PC-3 (cell line): ENCODE measurements at regions not wholly inside any gene's neighbourhood (a gene's known extent, or its start where the extent isn't known, plus 50 kb on each side); places are given as distances from the start of the nearest gene placed in this dataset.

Experiments
- ATAC-seq: fragments of 200-7000 bp; cut with Tn5 transposase; 2 replicates; pipeline ENCODE4 v1.9.1; 2020; ENCODE audit warnings: mild to moderate bottlenecking, moderate library complexity
- BruUV-seq: library from RNA; stranded (reverse); fragments of 400-500 nt; replicated peaks from 2 replicates; lab custom pipeline; 2021; lab: Mats Ljungman, UMichigan
- CTCF ChIA-PET: fragments of 300-600 bp; sonication (Branson Sonifier 250); formaldehyde crosslinking; loops from one replicate; lab custom pipeline; 2022; ENCODE audit warnings: antibody characterized with exemption; lab: Charles Lee
- POLR2A ChIA-PET: fragments of 300-600 bp; sonication (Branson Sonifier 250); formaldehyde crosslinking; loops from one replicate; lab custom pipeline; 2022; ENCODE audit warnings: antibody characterized with exemption; ENCODE audit not compliant: unreplicated experiment; lab: Charles Lee
- DNase-seq: peaks from one replicate; pipeline ENCODE4 v3.0.0-alpha.2; 2015
- H2AFZ ChIP-seq: fragments of 300-600 bp; sonication (generic); 2 replicates; pipeline ENCODE4 v1.6.0; 2016; ENCODE audit warnings: antibody characterized with exemption, low read length
- H3F3A ChIP-seq: fragments of 300-600 bp; sonication (generic); one replicate; pipeline ENCODE4 v1.6.0; 2017; ENCODE audit warnings: antibody characterized with exemption, low read length, control low read depth, mild to moderate bottlenecking; ENCODE audit not compliant: unreplicated experiment
- H3K27ac ChIP-seq: fragments of 300-600 bp; sonication (generic); 2 replicates; pipeline ENCODE4 v1.5.1; 2016; ENCODE audit warnings: mild to moderate bottlenecking, low read length
- H3K27me3 ChIP-seq: fragments of 300-600 bp; sonication (generic); 2 replicates; pipeline ENCODE4 v1.6.1; 2016; ENCODE audit warnings: low read length, mixed read lengths
- H3K36me3 ChIP-seq: fragments of 300-600 bp; sonication (generic); 2 replicates; pipeline ENCODE4 v1.6.1; 2016; ENCODE audit warnings: low read depth, mixed run types, low read length, mixed read lengths
- H3K4me1 ChIP-seq: fragments of 300-600 bp; sonication (generic); 2 replicates; pipeline ENCODE4 v1.5.1; 2016; ENCODE audit warnings: low read length; ENCODE audit not compliant: insufficient read depth
- H3K4me2 ChIP-seq: fragments of 300-600 bp; sonication (generic); 2 replicates; pipeline ENCODE4 v1.6.0; 2016; ENCODE audit warnings: low read length
- H3K4me3 ChIP-seq: fragments of 300-600 bp; sonication (generic); 2 replicates; pipeline ENCODE4 v1.5.1; 2016; ENCODE audit warnings: mild to moderate bottlenecking, low read length, mixed read lengths
- H3K79me2 ChIP-seq: fragments of 300-600 bp; sonication (generic); 2 replicates; pipeline ENCODE4 v1.6.1; 2017; ENCODE audit warnings: low read length, mixed read lengths
- H3K9ac ChIP-seq: fragments of 300-600 bp; sonication (generic); 2 replicates; pipeline ENCODE4 v1.6.0; 2016; ENCODE audit warnings: mild to moderate bottlenecking, low read length
- H3K9me2 ChIP-seq: fragments of 300-600 bp; sonication (generic); replicated peaks from 2 replicates; pipeline ENCODE4 v1.6.1; 2016; ENCODE audit warnings: mixed run types, low read length, mixed read lengths
- H3K9me3 ChIP-seq: fragments of 300-600 bp; sonication (generic); 2 replicates; pipeline ENCODE4 v1.6.1; 2016; ENCODE audit warnings: low read length, mixed read lengths
- H4K20me1 ChIP-seq: fragments of 300-600 bp; sonication (generic); 2 replicates; pipeline ENCODE4 v1.6.1; 2016; ENCODE audit warnings: low read length, mixed read lengths
- CTCF ChIP-seq: fragments of 300-600 bp; sonication (generic); conservative IDR thresholded peaks from 2 replicates; pipeline ENCODE4 v1.5.1; 2017; ENCODE audit warnings: antibody characterized with exemption, low read depth, mild to moderate bottlenecking, low read length
- EZH2 ChIP-seq: fragments of 300-600 bp; sonication (generic); IDR thresholded peaks from one replicate; pipeline ENCODE4 v1.6.1; 2017; ENCODE audit warnings: antibody characterized with exemption, mild to moderate bottlenecking, low read length; ENCODE audit not compliant: unreplicated experiment
- EZH2phosphoT487 ChIP-seq: fragments of 300-600 bp; sonication (generic); IDR thresholded peaks from 2 replicates; pipeline ENCODE4 v1.6.1; 2018; ENCODE audit warnings: mild to moderate bottlenecking, antibody characterized with exemption, low read length, borderline replicate concordance
- intact Hi-C: fragments of 100-400 bp; cut with micrococcal nuclease; formaldehyde crosslinking; loops from 2 replicates; pipeline ENCODE4 v1.9.0; 2023

- H3K27me3 ChIP-seq: no peaks in the 10 kb centered on the region
- H3K27ac ChIP-seq: no peak overlapping the region
- H3K4me2 ChIP-seq: no peak overlapping the region
- TF ChIP-seq CTCF (no peak), EZH2phosphoT487 (no peak), EZH2 (no peak)
- ChIA-PET POLR2A (no interaction called here), CTCF (no interaction called here)
- DNase-seq (no peak), ATAC-seq (no peak)
- no peak overlapping the region for H3K9ac ChIP-seq
- no peaks in the 10 kb centered on the region for H3K9me3 ChIP-seq
- H4K20me1 ChIP-seq: no peaks in the 10 kb centered on the region
- H3K9me2 ChIP-seq: no peaks in the 10 kb centered on the region
- no peak overlapping the region for H2AFZ ChIP-seq
- H3K4me1 ChIP-seq: peaks cover 18% of the 10 kb centered on the region
- intact Hi-C loops: no loop called here
- BruUV-seq: no TSS peak
- no peaks in the 10 kb centered on the region for H3F3A ChIP-seq
- H3K79me2 ChIP-seq: no peaks in the 10 kb centered on the region
- no peak overlapping the region for H3K4me3 ChIP-seq
- H3K36me3 ChIP-seq: no peaks in the 10 kb centered on the region
These were observed 198.9 kb downstream of the IPMK start for GRCh38 chr10:58068809-58069208.

- Histone ChIP-seq H3K27ac (no peak overlapping the region), H3K9me3 (no peaks in the 10 kb centered on the region), H3K4me3 (no peak overlapping the region), H2AFZ (no peak overlapping the region), H3K36me3 (no peaks in the 10 kb centered on the region), H3K9ac (no peak overlapping the region), H3K27me3 (no peaks in the 10 kb centered on the region), H3K79me2 (no peaks in the 10 kb centered on the region), H3K9me2 (no peaks in the 10 kb centered on the region), H4K20me1 (no peaks in the 10 kb centered on the region), H3K4me1 (peaks cover 12% of the 10 kb centered on the region; the same call in 1 of the 2 replicates), H3K4me2 (no peak overlapping the region), H3F3A (no peaks in the 10 kb centered on the region)
- ChIA-PET POLR2A (no interaction called here), CTCF (no interaction called here)
- no peak for DNase-seq
- TF ChIP-seq CTCF (no peak), EZH2 (no peak), EZH2phosphoT487 (no peak)
- no TSS peak for BruUV-seq
- intact Hi-C loops: no loop called here
- no peak for ATAC-seq
These were observed 200.7 kb downstream of the IPMK start for GRCh38 chr10:58066979-58067378.

GRCh38 chr10:58066126-58066525, 201.6 kb downstream of the IPMK start:
- Histone ChIP-seq H3K79me2 (no peaks in the 10 kb centered on the region), H3K4me1 (peaks cover 12% of the 10 kb centered on the region; the same call in 1 of the 2 replicates), H3K4me2 (no peak overlapping the region), H3K36me3 (no peaks in the 10 kb centered on the region), H3K9me3 (no peaks in the 10 kb centered on the region), H4K20me1 (no peaks in the 10 kb centered on the region), H3F3A (no peaks in the 10 kb centered on the region), H3K9me2 (no peaks in the 10 kb centered on the region), H3K27ac (no peak overlapping the region), H3K4me3 (no peak overlapping the region), H3K9ac (no peak overlapping the region), H3K27me3 (no peaks in the 10 kb centered on the region), H2AFZ (peak overlapping the region; percentile 31; the same call in 1 of the 2 replicates)
- TF ChIP-seq EZH2: no peak
- ATAC-seq (no peak), DNase-seq (no peak)
- POLR2A ChIA-PET: no interaction called here
- BruUV-seq: no TSS peak
- intact Hi-C loops: no loop called here
- CTCF ChIA-PET: interaction anchor here (0.5 kb wide), 1 partner anchor 646 kb away, joined by 8 read pairs; no protein-coding TSS in a partner anchor
